Choroid plexus epithelial cell (primary cell): ENCODE measurements at regions not wholly inside any gene's neighbourhood (a gene's known extent, or its start where the extent isn't known, plus 50 kb on each side); places are given as distances from the start of the nearest gene placed in this dataset.
"Not testable (repeated sequence)": the region's sequence is repeated elsewhere in the genome, so short reads cannot be mapped to it uniquely, and the experiment has no call there.

Experiments
- DNase-seq: peaks from one replicate; pipeline ENCODE4 v3.0.0-alpha.2; 2010; ENCODE audit warnings: low read depth
- H3K4me3 ChIP-seq: 2 replicates; pipeline ENCODE4 v1.5.1; 2011; ENCODE audit warnings: low read depth, mild to moderate bottlenecking, control low read depth, low read length, moderate library complexity
- TF ChIP-seq, protein P1 (sequence below): conservative IDR thresholded peaks from 2 replicates; pipeline ENCODE4 v1.5.1; 2011; ENCODE audit warnings: low read depth, mild to moderate bottlenecking, control low read depth, inconsistent platforms, low read length, moderate library complexity

DNA sequence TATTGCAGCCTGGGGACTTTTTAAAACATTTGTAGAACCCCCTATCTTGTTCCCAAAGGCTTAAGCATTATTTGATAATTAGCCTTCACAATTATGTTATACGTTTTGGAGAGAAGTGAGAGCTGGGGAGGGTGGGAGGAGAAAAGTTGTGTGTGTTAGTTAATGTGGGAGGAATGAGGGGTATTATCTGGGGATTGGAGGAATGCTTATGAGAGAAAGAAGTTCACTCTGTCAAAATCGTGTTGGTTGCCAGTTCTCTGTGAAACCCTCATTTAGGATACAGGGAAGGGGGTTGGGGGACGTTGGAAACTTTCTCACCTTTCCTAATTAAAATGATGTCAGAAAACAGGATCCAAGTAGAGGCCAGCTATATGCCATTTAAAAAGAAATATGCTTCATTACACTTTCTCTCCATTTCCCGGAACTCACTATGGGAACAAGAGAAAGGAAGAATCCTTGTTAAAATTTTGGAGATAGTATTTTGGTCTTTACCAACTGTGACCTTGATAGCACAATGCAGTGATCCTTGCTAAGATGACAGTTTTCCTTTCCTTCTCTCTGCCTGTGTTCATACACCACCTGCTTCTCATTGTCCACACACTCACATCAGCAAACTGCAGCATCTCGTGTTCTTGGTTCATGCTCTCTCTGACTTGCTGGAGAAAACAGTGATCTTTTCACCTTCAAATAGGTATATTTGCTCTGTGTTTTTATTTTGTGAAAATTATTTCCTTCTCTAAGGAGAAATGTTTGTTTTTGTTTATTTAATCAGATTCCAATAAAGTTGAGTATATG lies 336.7 kb upstream of the CLINT1 start:
- no peak for DNase-seq
- TF ChIP-seq, protein P1, sequence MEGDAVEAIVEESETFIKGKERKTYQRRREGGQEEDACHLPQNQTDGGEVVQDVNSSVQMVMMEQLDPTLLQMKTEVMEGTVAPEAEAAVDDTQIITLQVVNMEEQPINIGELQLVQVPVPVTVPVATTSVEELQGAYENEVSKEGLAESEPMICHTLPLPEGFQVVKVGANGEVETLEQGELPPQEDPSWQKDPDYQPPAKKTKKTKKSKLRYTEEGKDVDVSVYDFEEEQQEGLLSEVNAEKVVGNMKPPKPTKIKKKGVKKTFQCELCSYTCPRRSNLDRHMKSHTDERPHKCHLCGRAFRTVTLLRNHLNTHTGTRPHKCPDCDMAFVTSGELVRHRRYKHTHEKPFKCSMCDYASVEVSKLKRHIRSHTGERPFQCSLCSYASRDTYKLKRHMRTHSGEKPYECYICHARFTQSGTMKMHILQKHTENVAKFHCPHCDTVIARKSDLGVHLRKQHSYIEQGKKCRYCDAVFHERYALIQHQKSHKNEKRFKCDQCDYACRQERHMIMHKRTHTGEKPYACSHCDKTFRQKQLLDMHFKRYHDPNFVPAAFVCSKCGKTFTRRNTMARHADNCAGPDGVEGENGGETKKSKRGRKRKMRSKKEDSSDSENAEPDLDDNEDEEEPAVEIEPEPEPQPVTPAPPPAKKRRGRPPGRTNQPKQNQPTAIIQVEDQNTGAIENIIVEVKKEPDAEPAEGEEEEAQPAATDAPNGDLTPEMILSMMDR = no peak
- H3K4me3 ChIP-seq = no peak overlapping the region

DNA sequence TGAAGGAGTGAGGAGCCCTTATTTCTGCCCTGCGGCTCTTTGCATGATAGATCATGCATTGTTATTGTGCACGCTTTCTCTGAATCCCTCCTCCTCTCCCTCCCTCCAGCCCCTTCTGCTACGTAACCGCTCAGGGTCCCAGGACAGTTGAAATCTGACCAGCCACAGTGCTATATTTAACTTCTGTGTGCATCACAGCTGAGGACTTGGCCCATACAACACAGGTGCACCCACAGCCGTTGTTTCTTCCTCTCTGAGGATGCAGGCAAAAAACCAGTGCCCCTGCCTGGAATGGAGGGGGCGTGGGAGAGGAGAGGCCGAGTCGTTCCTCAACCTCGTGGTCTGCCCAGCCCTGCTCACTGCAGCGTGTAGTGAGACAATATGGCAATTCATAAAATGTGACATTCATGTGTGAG lies 335.6 kb upstream of the CLINT1 start:
- no peak for DNase-seq
- no peak overlapping the region for H3K4me3 ChIP-seq
- TF ChIP-seq, protein P1 = no peak

DNA sequence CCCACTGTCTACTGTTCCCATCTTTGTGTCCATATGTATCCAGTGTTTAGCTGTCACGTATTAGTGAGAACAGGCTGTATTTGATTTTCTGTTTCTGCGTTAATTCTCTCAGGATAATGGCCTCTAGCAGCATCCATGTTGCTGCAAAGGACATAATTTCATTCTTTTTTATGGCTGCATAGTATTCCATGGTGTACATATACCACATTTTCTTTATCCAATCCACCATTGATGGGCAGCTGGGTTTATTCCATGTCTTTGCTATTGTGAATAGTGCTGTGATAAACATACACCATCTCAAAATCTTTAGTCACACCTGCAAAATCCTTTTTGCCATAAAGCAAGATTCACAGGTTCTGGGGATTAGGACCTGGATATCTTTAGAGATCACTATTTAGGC lies 334.4 kb upstream of the CLINT1 start:
- not testable (repeated sequence) for H3K4me3 ChIP-seq, DNase-seq

DNA sequence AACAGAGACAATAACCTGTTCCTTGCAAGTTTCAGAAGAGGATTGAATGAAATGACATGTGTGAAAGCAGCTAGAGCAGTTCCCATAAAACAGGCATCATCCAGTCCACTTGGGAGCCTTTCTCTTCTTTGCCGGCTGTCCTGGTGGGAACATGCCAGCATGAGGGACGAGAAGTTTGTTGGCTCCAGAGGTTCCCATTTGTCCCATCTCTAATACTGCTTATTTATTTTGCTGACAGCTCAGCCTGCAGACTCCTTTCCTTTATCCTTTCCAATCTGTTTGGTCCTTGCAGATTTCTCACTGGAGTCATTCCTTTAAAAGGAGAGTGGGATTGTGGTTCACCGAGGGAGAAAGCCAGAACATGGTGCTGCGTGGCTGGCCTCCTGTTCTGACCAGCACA lies 321.5 kb upstream of the CLINT1 start:
- DNase-seq = no peak
- H3K4me3 ChIP-seq = no peak overlapping the region
- TF ChIP-seq, protein P1 = no peak

DNA sequence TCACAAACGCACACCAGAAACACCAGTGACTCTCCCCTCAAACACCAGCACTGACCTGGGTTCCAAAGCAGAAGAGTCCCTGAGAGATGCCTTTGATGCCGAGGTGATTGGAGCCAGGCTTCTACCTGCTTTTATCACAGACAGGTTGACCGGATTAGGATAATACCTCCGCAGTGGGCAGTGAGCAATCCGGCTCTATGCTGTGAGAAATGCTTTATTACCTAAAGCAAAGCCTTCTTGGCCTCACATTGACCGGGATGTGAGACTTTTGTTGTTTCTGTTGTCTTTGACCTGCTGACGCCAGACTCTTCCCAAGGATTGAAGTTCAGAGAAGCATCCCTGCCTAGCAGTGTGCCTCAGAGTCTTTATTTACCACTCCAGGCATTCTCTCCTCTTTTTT lies 320.3 kb upstream of the CLINT1 start:
- no peak for DNase-seq
- no peak overlapping the region for H3K4me3 ChIP-seq
- TF ChIP-seq, protein P1 = no peak

DNA sequence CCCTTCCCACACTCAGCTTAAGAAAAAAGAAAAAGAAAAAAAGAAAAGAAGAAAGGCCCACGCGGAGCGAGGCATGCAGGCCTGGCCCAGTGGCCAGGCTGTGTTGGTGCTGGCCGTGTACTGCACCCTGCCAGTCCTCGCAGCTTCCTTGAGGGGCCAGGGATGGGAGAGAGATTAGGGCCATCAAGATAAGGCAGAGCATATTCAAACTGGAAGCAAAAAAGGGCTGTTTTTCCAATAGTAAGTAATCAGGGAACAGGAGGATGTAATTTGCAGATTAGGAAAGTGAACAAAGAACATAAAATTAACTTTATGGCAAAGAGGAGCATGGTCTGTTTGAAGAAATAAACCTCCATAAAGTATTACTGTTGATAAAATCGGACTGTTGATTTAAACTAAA lies 319.6 kb upstream of the CLINT1 start:
- H3K4me3 ChIP-seq = no peak overlapping the region
- TF ChIP-seq, protein P1 = no peak
- no peak for DNase-seq

DNA sequence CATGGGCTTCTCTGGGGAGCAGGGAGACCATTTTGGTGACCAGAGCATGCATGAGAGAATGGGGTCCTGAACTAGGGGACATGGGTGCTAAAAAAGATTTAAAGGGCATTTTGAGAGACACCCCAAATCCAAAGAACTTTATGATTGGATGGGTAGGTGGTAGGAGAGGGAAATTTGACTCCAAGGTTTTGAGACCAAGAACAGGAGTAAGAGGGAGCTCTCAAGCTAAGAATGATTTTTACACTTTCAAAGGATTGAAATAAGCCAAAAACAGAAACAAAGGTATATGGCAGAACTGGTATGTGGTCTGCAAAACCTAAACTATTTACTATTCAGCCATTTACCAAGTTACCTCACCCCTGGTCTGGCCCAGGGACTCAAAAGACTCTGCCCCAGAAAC lies 318.2 kb upstream of the CLINT1 start:
- DNase-seq = no peak
- TF ChIP-seq, protein P1 = no peak
- H3K4me3 ChIP-seq = no peak overlapping the region
